GM12891 (cell line): ENCODE measurements at regions not wholly inside any gene's neighbourhood (a gene's known extent, or its start where the extent isn't known, plus 50 kb on each side); places are given as distances from the start of the nearest gene placed in this dataset.

Source experiments
- DNase-seq: peaks from one replicate; pipeline ENCODE4 v3.0.0; 2011; ENCODE audit warnings: low spot score; ENCODE audit not compliant: insufficient read length
- FAIRE-seq: peaks from 2 replicates; lab custom pipeline; 2011; peaks lifted over from hg19 to GRCh38; lab: Jason Lieb, UNC
- PAX5 ChIP-seq: IDR thresholded peaks from 2 replicates; pipeline ENCODE4 v1.6.1; 2011; ENCODE audit warnings: low read length, moderate library complexity, mild to moderate bottlenecking; ENCODE audit not compliant: insufficient read depth, severe bottlenecking
- POLR2A ChIP-seq: IDR thresholded peaks from 2 replicates; pipeline ENCODE4 v1.6.1; 2011; ENCODE audit warnings: low read depth, low read length, control low read depth
- POLR2AphosphoS5 ChIP-seq: IDR thresholded peaks from 2 replicates; pipeline ENCODE4 v1.6.1; 2011; ENCODE audit warnings: low read depth, low read length, control low read depth
- POU2F2 ChIP-seq: IDR thresholded peaks from 2 replicates; pipeline ENCODE4 v1.6.1; 2011; ENCODE audit warnings: low read depth, mild to moderate bottlenecking, control low read depth, low read length, moderate library complexity
- SPI1 ChIP-seq: IDR thresholded peaks from 2 replicates; pipeline ENCODE4 v1.6.1; 2011; ENCODE audit warnings: low read depth, low read length, control low read depth
- TAF1 ChIP-seq: IDR thresholded peaks from 2 replicates; pipeline ENCODE4 v1.6.1; 2011; ENCODE audit warnings: low read depth, low read length, control low read depth

DNA sequence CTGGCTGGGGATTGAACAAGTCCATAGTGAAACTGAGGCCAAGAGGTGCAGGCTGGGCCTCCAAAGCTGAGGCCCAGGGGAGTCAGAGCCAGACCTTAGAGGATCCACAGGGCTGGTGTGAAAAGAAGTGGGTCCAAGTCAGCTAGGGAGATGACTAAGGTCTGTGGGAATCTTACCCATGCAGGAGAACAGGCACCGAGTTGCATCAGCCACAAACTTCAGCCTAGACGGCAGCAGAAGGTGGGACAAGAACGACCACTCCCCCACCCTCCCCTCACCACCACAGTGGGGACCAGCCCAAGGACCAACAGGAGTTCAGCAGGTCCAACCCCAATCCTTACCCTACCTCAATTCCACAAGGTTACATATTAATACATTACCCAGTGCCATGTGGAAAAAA is 282.3 kb downstream of the TTLL7 start:
- DNase-seq (no peak), FAIRE-seq (no peak)
- TF ChIP-seq POU2F2, result no peak
- TF ChIP-seq PAX5, result no peak
- no peak for TF ChIP-seq POLR2A
- no peak for TF ChIP-seq SPI1
- no peak for TF ChIP-seq TAF1
- no peak for TF ChIP-seq POLR2AphosphoS5

DNA sequence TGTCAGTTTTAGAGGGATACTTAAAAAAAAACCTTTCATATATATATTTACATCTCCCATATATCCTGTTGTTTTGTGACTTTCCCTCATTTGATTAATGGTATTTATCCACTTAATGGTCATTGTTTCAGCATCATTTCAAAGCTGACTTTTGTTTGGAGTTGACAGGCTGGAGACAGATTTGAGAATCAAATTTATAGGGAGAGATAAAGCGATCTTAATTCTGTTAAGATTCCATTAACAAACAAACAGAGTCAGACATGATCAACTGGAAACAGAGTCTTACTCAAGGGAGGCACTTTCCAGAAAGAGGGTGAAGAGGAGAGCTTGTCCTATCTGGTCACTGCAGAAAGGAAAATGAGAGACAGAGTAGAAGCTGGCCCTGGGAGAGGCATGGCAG is 283.4 kb downstream of the TTLL7 start:
- FAIRE-seq, result no peak
- DNase-seq, result no peak
- TF ChIP-seq POLR2A, result no peak

DNA sequence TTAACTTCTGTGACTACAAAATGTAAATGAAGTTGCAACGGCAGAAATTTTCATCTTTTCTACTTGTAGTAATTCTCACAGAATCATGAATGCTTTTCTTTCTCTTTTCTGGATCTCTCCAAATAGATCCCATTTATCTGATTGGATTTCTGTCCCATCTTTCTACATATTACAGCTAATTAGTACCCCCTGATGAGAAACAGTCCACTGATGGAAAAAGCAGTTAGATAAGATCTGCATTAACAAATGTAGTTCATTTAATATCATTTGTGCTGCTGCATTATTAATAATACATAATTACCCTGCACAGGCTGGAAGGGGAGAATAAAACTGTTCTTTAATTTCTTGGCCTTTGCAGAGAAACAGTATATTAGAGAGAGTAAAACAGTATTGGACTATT is 289.3 kb downstream of the TTLL7 start:
- FAIRE-seq (no peak), DNase-seq (no peak)
- TF ChIP-seq POLR2A (no peak), POU2F2 (no peak)

DNA sequence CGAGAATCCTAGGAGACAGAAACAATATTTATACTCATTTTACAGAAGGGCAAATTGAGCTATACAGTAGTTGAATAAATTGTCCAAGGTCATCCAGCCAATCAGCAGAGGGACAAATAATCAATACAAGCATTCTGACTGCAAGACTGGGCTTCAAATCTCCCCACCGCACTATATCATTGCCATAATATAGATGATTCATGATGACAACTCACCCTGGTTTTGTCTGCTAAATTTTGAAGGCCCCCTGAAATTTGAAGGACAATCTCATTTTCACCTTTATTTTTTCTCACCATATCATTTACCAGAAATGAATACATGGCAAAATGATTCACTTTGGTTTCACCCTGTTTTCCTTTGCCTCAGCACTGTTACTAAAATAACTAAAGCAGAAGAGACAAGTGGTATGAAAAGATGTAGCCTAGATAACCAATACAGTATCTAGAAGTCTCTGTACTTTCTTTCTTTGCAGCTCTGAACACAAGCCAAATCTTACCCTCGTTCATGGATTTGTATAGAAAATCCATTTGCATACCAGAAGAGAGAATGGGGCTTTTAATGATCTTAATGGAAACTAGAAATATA is 292.5 kb downstream of the TTLL7 start:
- FAIRE-seq, result no peak
- TF ChIP-seq TAF1 (no peak), POLR2AphosphoS5 (no peak), POLR2A (no peak), PAX5 (no peak), SPI1 (no peak), POU2F2 (no peak)
- DNase-seq, result no peak

DNA sequence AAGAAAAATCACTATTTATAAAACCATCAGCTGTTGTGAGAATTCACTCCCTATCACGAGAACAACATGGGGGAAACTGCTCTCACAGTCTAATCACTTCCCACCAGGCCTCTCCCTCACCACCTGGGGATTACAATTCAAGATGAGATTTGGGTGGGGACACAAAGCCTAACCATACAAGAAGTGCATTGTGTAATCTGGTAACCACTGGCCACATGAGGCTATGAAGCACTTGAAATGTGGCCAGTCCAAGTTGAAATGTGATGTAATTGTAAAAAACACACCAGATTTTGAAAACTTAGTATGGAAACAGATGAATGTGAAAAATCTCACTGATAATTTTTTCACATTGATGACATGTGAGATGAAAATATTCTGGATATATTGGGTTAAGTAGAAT is 293.8 kb downstream of the TTLL7 start:
- DNase-seq, result no peak

DNA sequence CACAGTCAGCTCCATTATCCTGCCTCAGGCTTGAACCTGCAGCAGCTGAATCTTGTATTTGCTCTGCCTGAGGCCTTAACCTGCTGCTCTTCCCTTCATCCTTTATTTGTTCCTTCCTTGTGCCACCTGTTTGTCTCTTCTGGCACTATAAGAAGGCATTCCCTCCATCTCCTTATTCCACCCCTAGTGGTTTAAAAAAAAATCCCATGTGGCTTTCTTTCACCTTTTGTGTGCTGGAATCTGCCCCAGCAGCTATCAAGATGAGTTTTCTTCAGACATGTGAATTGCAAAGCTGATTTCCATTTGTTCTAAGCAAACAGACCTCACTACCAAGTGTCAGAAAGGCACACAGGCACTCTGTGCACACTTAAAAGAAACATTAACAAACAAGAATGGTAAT is 294.6 kb downstream of the TTLL7 start:
- FAIRE-seq (no peak), DNase-seq (no peak)
- TF ChIP-seq SPI1, result no peak
- TF ChIP-seq PAX5, result no peak
- no peak for TF ChIP-seq TAF1
- no peak for TF ChIP-seq POLR2AphosphoS5
- TF ChIP-seq POU2F2, result no peak
- no peak for TF ChIP-seq POLR2A

More for the DNA sequence above, 293.8 kb downstream of the TTLL7 start:
- no peak for FAIRE-seq
- TF ChIP-seq PAX5 (no peak), POLR2A (no peak), POU2F2 (no peak)

DNA sequence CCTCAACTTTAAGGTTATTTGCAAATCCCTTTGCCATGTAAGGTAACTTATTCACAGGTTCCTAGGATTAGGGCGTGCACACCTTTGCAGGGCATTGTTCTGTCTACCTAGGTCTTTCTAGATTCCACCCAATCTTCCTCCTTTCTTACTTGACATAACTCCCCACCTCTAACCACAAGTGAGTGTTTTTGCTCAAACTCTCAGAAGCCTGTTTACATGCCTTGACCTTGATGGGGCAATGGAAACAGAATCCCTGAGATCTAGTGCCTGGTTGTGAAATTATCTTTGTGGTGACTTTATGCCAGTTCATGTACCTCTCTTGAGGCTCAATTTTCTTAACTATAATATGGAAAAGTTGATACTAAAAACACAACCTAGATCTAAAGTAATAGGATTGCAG is 296.6 kb downstream of the TTLL7 start:
- no peak for DNase-seq
- FAIRE-seq, result no peak
- TF ChIP-seq TAF1, result no peak
- no peak for TF ChIP-seq POLR2AphosphoS5
- TF ChIP-seq POU2F2, result no peak
- TF ChIP-seq SPI1, result no peak
- TF ChIP-seq PAX5, result no peak
- no peak for TF ChIP-seq POLR2A

DNA sequence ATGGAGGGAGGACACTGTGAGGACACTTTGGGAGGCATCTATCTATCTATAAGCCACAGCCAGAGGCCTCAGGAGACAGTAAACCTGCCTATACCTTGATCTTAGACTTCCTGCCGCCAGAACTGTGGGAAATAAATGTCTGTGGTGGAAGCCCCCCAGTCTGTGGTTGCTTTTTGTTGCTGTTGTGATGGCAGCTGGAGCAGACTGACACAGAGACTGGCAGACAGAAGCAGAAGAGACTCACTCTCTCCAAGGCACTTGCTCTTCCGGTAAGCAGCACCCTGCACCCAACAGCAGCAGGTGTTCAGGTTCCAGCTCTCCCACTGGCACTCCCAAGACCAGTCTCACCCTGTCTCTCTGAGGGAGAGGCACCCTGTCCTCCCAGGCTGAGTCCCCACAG is 297.6 kb downstream of the TTLL7 start:
- no peak for TF ChIP-seq TAF1
- no peak for DNase-seq
- no peak for FAIRE-seq

DNA sequence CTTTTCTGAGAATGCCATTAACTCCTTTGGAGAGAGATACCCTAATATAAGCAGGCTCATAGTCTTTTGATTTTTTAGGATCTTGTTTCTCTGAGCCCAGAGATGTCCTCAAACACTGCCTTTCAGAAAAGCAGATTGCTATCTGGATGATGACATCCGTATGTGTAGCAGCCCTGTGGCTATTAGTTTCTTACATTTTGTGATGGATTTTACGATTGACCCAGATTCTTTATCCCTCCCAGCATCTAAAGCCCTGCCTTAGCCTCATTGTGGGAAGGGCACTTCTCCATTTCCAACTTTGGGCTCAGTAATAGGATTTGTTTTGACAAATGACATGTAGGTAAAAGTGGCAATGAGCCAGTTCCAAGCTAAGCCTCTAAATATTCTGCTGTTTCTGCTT is 300.3 kb downstream of the TTLL7 start:
- TF ChIP-seq POLR2AphosphoS5 (no peak), PAX5 (no peak), TAF1 (no peak)
- DNase-seq, result no peak

DNA sequence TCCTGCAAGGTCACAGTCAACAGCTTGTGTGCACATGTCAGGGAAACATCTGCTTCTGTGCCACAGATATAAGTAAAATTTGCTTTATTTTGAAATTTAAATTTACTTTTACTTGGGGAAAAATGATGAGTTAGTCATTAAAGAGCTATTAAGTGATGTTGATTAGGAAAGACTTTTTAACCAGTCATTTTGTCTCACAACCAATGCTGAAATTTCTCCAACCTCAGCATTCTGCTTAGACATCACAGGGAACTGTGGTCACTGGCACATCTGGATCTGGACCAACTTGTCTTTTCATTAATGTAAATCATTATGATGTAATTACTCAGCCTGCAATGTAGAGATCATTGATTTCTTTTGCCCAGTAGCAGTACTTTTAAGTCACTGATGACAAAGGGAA is 301.0 kb downstream of the TTLL7 start:
- DNase-seq (no peak), FAIRE-seq (no peak)
- TF ChIP-seq POU2F2 (no peak), PAX5 (no peak), SPI1 (no peak)

More for the DNA sequence above, 300.3 kb downstream of the TTLL7 start:
- FAIRE-seq, result no peak

DNA sequence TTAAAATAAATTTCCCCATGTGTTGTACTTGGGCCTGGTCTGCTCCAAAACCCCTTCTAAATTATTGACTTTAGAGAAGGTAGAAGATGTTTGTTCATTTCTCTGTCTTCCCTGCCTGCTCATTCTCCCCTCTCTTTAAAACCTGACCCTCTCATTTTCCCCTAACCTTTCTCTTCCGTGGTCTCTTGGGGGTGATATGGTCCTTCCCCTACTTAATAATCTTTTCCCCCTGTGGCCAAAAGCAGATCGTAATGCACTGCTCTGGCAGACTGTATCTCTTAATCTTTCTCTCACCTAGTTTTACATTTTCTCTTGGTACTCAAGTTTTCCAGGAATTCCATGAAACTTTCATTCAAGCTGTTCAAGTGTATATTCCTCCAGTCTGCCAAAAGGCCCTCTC is 301.7 kb downstream of the TTLL7 start:
- TF ChIP-seq TAF1 (no peak), POLR2A (no peak), POLR2AphosphoS5 (no peak), SPI1 (no peak), PAX5 (no peak), POU2F2 (no peak)
- DNase-seq (no peak), FAIRE-seq (no peak)

DNA sequence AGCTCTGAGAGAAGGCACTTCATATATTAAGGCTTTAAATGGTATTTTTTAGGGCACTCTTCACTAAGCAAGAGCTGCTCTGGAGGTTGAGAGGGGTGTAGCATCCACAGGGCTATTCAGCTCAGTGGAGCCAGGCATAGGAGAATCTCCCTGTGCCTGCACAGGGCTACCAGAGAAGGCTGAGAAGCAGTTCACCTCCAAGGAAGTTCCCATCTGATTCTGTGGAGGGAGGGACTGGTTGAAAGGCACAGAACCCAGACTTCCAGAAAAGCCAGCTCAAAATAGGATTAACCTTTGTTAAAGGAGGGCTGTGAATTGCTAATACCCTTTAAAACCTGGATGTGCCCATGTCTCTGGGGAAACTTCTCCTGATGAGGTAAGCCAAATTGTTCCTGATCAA is 304.5 kb downstream of the TTLL7 start:
- FAIRE-seq (no peak), DNase-seq (no peak)
- TF ChIP-seq POU2F2 (no peak), POLR2AphosphoS5 (no peak), SPI1 (no peak), TAF1 (no peak), POLR2A (no peak), PAX5 (no peak)
